NOMO-1 treated with dmso at 0.1 percent for 144 hours (cell line): ENCODE measurements at regions not wholly inside any gene's neighbourhood (a gene's known extent, or its start where the extent isn't known, plus 50 kb on each side); places are given as distances from the start of the nearest gene placed in this dataset.
"Not testable (repeated sequence)": the region's sequence is repeated elsewhere in the genome, so short reads cannot be mapped to it uniquely, and the experiment has no call there.

Experiments
- DNase-seq: peaks from one replicate; lab custom pipeline; 2025; ENCODE audit not compliant: unreplicated experiment; lab: John Stamatoyannopoulos, UW

- no peak for DNase-seq
Observed at GRCh38 chr10:85433248-85433647, 933.3 kb downstream of the GRID1 start.

- no peak for DNase-seq
Observed at GRCh38 chr10:85444868-85445267, 921.7 kb downstream of the GRID1 start.

- no peak for DNase-seq
Observed at GRCh38 chr10:85445702-85446101, 920.9 kb downstream of the GRID1 start.

- DNase-seq: peak; percentile 16
Observed at GRCh38 chr10:85446827-85447226, 919.8 kb downstream of the GRID1 start.

GRCh38 chr10:85447690-85448089 is 918.9 kb downstream of the GRID1 start:
- DNase-seq: peak; percentile 32

GRCh38 chr10:85448716-85449115 is 917.9 kb downstream of the GRID1 start:
- no peak for DNase-seq

GRCh38 chr10:85454386-85454785 is 912.2 kb downstream of the GRID1 start:
- no peak for DNase-seq

GRCh38 chr10:85457191-85457590 is 909.4 kb downstream of the GRID1 start:
- DNase-seq: no peak

GRCh38 chr10:85458324-85458723 is 908.3 kb downstream of the GRID1 start:
- DNase-seq: no peak

GRCh38 chr10:85459906-85460305 is 906.7 kb downstream of the GRID1 start:
- DNase-seq: no peak

- no peak for DNase-seq
Observed at GRCh38 chr10:85464336-85464735, 902.3 kb downstream of the GRID1 start.

GRCh38 chr10:85477979-85478378 is 888.6 kb downstream of the GRID1 start:
- DNase-seq: no peak

GRCh38 chr10:85490431-85490830 is 876.2 kb downstream of the GRID1 start:
- no peak for DNase-seq

- no peak for DNase-seq
Observed at GRCh38 chr10:85491652-85492051, 874.9 kb downstream of the GRID1 start.

- DNase-seq: no peak
Observed at GRCh38 chr10:85492684-85493083, 873.9 kb downstream of the GRID1 start.

- DNase-seq: no peak
Observed at GRCh38 chr10:85493703-85494102, 872.9 kb downstream of the GRID1 start.

GRCh38 chr10:85504641-85505040 is 862.0 kb downstream of the GRID1 start:
- DNase-seq: not testable (repeated sequence)

GRCh38 chr10:85508159-85508558 is 858.4 kb downstream of the GRID1 start:
- DNase-seq: no peak

GRCh38 chr10:85510682-85511081 is 855.9 kb downstream of the GRID1 start:
- no peak for DNase-seq

GRCh38 chr10:85513436-85513835 is 853.2 kb downstream of the GRID1 start:
- no peak for DNase-seq

- DNase-seq: no peak
Observed at GRCh38 chr10:85515316-85515715, 851.3 kb downstream of the GRID1 start.

GRCh38 chr10:85524001-85524666 is 842.5 kb downstream of the GRID1 start:
- DNase-seq: no peak

GRCh38 chr10:85527616-85528317 is 838.8 kb downstream of the GRID1 start:
- no peak for DNase-seq
